WTC11 (cell line): ENCODE measurements at regions not wholly inside any gene's neighbourhood (a gene's known extent, or its start where the extent isn't known, plus 50 kb on each side); places are given as distances from the start of the nearest gene placed in this dataset.

ENCODE experiments used
- ATAC-seq: fragments of 200-7000 bp; cut with Tn5 transposase; 2 replicates; pipeline ENCODE4 v1.10.0; 2021; ENCODE audit warnings: mild to moderate bottlenecking, moderate library complexity
- CTCF ChIA-PET: fragments of 300-600 bp; sonication (Branson Sonifier 250); formaldehyde crosslinking; loops from one replicate; lab custom pipeline; 2021; ENCODE audit warnings: antibody characterized with exemption; lab: Charles Lee
- POLR2A ChIA-PET: fragments of 350-600 bp; sonication (Branson Sonifier 250); formaldehyde crosslinking; loops from one replicate; lab custom pipeline; 2021; ENCODE audit warnings: antibody characterized with exemption; lab: Charles Lee
- DNase-seq: peaks from one replicate; pipeline ENCODE4 v3.0.0; 2021; ENCODE audit warnings: low spot score
- H3K27ac Mint-ChIP-seq: 2 replicates; pipeline ENCODE4 v1.8.0; 2021; ENCODE audit warnings: mixed read lengths
- H3K27me3 Mint-ChIP-seq: 2 replicates; pipeline ENCODE4 v1.8.0; 2021; ENCODE audit warnings: low read depth, mild to moderate bottlenecking, moderate library complexity, mixed read lengths
- H3K36me3 Mint-ChIP-seq: 2 replicates; pipeline ENCODE4 v1.8.0; 2021; ENCODE audit warnings: mixed read lengths
- H3K4me1 Mint-ChIP-seq: 2 replicates; pipeline ENCODE4 v1.8.0; 2022; ENCODE audit warnings: mixed read lengths
- H3K4me3 Mint-ChIP-seq: 2 replicates; pipeline ENCODE4 v1.8.0; 2021; ENCODE audit warnings: mild to moderate bottlenecking, moderate library complexity, mixed read lengths
- H3K9me3 Mint-ChIP-seq: 2 replicates; pipeline ENCODE4 v1.8.0; 2021; ENCODE audit warnings: mixed read lengths
- CREB1 ChIP-seq: sonication (generic); formaldehyde crosslinking; IDR thresholded peaks from 2 replicates; pipeline ENCODE4 v1.8.0; 2023; ENCODE audit warnings: mild to moderate bottlenecking, missing genetic modification reagents
- ELF4 ChIP-seq: sonication (generic); formaldehyde crosslinking; IDR thresholded peaks from 2 replicates; pipeline ENCODE4 v1.8.1; 2022; ENCODE audit warnings: low read depth, mild to moderate bottlenecking, moderate library complexity, missing genetic modification reagents
- HMGA2 ChIP-seq: fragments of 250-450 bp; sonication (Bioruptor Pico); IDR thresholded peaks from 2 replicates; pipeline ENCODE4 v1.4.0; 2021; ENCODE audit warnings: mild to moderate bottlenecking, moderate library complexity
- HMGXB4 ChIP-seq: sonication (generic); formaldehyde crosslinking; IDR thresholded peaks from 2 replicates; pipeline ENCODE4 v1.8.1; 2023; ENCODE audit warnings: mild to moderate bottlenecking, moderate library complexity, missing genetic modification reagents
- JAZF1 ChIP-seq: fragments of 250-450 bp; sonication (Bioruptor Pico); IDR thresholded peaks from 2 replicates; pipeline ENCODE4 v1.9.0; 2021; ENCODE audit warnings: moderate library complexity, mild to moderate bottlenecking, inconsistent platforms
- MAX ChIP-seq: sonication (generic); formaldehyde crosslinking; IDR thresholded peaks from 2 replicates; pipeline ENCODE4 v1.8.0; 2022; ENCODE audit warnings: mild to moderate bottlenecking, missing genetic modification reagents
- NR3C1 ChIP-seq: sonication (generic); formaldehyde crosslinking; conservative IDR thresholded peaks from 2 replicates; pipeline ENCODE4 v1.8.1; 2023; ENCODE audit warnings: low read depth, mild to moderate bottlenecking, missing genetic modification reagents
- RELA ChIP-seq: sonication (generic); formaldehyde crosslinking; IDR thresholded peaks from 2 replicates; pipeline ENCODE4 v1.8.1; 2022; ENCODE audit warnings: missing genetic modification reagents, mild to moderate bottlenecking, borderline replicate concordance
- SOX15 ChIP-seq: fragments of 250-450 bp; sonication (Bioruptor Pico); IDR thresholded peaks from 2 replicates; pipeline ENCODE4 v1.9.0; 2021; ENCODE audit warnings: mild to moderate bottlenecking
- TCF7 ChIP-seq: sonication (generic); formaldehyde crosslinking; IDR thresholded peaks from 2 replicates; pipeline ENCODE4 v1.8.0; 2022; ENCODE audit warnings: mild to moderate bottlenecking, low read depth, missing genetic modification reagents, moderate library complexity
- ZNF121 ChIP-seq: sonication (generic); formaldehyde crosslinking; IDR thresholded peaks from 2 replicates; pipeline ENCODE4 v1.8.0; 2023; ENCODE audit warnings: missing genetic modification reagents
- ZNF416 ChIP-seq: fragments of 250-450 bp; sonication (Bioruptor Pico); IDR thresholded peaks from 2 replicates; pipeline ENCODE4 v1.9.0; 2021; ENCODE audit warnings: mild to moderate bottlenecking, inconsistent platforms
- ZNF671 ChIP-seq: fragments of 250-450 bp; sonication (Bioruptor Pico); IDR thresholded peaks from 2 replicates; pipeline ENCODE4 v1.8.0; 2021; ENCODE audit warnings: mild to moderate bottlenecking
- ZSCAN18 ChIP-seq: fragments of 250-450 bp; sonication (Bioruptor Pico); IDR thresholded peaks from 2 replicates; pipeline ENCODE4 v2.1.2; 2022; ENCODE audit warnings: mild to moderate bottlenecking, moderate library complexity
- TF ChIP-seq, protein P1 (sequence below): sonication (generic); formaldehyde crosslinking; IDR thresholded peaks from 2 replicates; pipeline ENCODE4 v1.8.0; 2022; ENCODE audit warnings: missing genetic modification reagents
- TF ChIP-seq, protein P2 (sequence below): sonication (generic); formaldehyde crosslinking; IDR thresholded peaks from 2 replicates; pipeline ENCODE4 v1.8.0; 2022; ENCODE audit warnings: mild to moderate bottlenecking, missing genetic modification reagents
- TF ChIP-seq, protein P3 (sequence below): sonication (generic); formaldehyde crosslinking; IDR thresholded peaks from 2 replicates; pipeline ENCODE4 v1.8.1; 2022; ENCODE audit warnings: low read depth, mild to moderate bottlenecking, moderate library complexity, missing genetic modification reagents, borderline replicate concordance
- TF ChIP-seq, protein P4 (sequence below): sonication (generic); formaldehyde crosslinking; IDR thresholded peaks from 2 replicates; pipeline ENCODE4 v1.8.0; 2023; ENCODE audit warnings: missing genetic modification reagents
- TF ChIP-seq, protein P5 (sequence below): sonication (generic); formaldehyde crosslinking; IDR thresholded peaks from 2 replicates; pipeline ENCODE4 v1.8.1; 2023; ENCODE audit warnings: mild to moderate bottlenecking, missing genetic modification reagents, moderate library complexity
- TF ChIP-seq, protein P6 (sequence below): sonication (generic); formaldehyde crosslinking; conservative IDR thresholded peaks from 2 replicates; pipeline ENCODE4 v1.8.1; 2023; ENCODE audit warnings: mild to moderate bottlenecking, low read depth, missing genetic modification reagents, moderate library complexity

- TF ChIP-seq, protein P1, sequence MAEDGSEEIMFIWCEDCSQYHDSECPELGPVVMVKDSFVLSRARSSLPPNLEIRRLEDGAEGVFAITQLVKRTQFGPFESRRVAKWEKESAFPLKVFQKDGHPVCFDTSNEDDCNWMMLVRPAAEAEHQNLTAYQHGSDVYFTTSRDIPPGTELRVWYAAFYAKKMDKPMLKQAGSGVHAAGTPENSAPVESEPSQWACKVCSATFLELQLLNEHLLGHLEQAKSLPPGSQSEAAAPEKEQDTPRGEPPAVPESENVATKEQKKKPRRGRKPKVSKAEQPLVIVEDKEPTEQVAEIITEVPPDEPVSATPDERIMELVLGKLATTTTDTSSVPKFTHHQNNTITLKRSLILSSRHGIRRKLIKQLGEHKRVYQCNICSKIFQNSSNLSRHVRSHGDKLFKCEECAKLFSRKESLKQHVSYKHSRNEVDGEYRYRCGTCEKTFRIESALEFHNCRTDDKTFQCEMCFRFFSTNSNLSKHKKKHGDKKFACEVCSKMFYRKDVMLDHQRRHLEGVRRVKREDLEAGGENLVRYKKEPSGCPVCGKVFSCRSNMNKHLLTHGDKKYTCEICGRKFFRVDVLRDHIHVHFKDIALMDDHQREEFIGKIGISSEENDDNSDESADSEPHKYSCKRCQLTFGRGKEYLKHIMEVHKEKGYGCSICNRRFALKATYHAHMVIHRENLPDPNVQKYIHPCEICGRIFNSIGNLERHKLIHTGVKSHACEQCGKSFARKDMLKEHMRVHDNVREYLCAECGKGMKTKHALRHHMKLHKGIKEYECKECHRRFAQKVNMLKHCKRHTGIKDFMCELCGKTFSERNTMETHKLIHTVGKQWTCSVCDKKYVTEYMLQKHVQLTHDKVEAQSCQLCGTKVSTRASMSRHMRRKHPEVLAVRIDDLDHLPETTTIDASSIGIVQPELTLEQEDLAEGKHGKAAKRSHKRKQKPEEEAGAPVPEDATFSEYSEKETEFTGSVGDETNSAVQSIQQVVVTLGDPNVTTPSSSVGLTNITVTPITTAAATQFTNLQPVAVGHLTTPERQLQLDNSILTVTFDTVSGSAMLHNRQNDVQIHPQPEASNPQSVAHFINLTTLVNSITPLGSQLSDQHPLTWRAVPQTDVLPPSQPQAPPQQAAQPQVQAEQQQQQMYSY (CRISPR knock-in tag), result no peak
- no peak for TF ChIP-seq ZNF671 (CRISPR knock-in tag)
Measured at GRCh38 chr10:43879162-43879561, 230.5 kb upstream of the ZNF32 start (continued).

GRCh38 chr10:43878386-43878785 lies 229.7 kb upstream of the ZNF32 start:
- Mint-ChIP-seq H3K4me1 (peaks cover 10% of the 10 kb centered on the region), H3K27me3 (no peaks in the 10 kb centered on the region), H3K4me3 (no peak overlapping the region), H3K9me3 (no peaks in the 10 kb centered on the region), H3K36me3 (no peaks in the 10 kb centered on the region), H3K27ac (no peak overlapping the region)
- DNase-seq (no peak), ATAC-seq (no peak)
- POLR2A ChIA-PET, result no interaction called here
- CTCF ChIA-PET, result no interaction called here
- TF ChIP-seq, protein P2, sequence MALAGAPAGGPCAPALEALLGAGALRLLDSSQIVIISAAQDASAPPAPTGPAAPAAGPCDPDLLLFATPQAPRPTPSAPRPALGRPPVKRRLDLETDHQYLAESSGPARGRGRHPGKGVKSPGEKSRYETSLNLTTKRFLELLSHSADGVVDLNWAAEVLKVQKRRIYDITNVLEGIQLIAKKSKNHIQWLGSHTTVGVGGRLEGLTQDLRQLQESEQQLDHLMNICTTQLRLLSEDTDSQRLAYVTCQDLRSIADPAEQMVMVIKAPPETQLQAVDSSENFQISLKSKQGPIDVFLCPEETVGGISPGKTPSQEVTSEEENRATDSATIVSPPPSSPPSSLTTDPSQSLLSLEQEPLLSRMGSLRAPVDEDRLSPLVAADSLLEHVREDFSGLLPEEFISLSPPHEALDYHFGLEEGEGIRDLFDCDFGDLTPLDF (CRISPR knock-in tag), result no peak
- TF ChIP-seq MAX (CRISPR knock-in tag) (no peak), ELF4 (CRISPR knock-in tag) (no peak), RELA (CRISPR knock-in tag) (no peak), ZSCAN18 (CRISPR knock-in tag) (no peak), CREB1 (CRISPR knock-in tag) (no peak), ZNF416 (no peak), TCF7 (CRISPR knock-in tag) (no peak), HMGA2 (CRISPR knock-in tag) (no peak), NR3C1 (CRISPR knock-in tag) (no peak), ZNF121 (CRISPR knock-in tag) (no peak), SOX15 (CRISPR knock-in tag) (no peak), JAZF1 (CRISPR knock-in tag) (no peak), HMGXB4 (CRISPR knock-in tag) (no peak)
- TF ChIP-seq, protein P3, sequence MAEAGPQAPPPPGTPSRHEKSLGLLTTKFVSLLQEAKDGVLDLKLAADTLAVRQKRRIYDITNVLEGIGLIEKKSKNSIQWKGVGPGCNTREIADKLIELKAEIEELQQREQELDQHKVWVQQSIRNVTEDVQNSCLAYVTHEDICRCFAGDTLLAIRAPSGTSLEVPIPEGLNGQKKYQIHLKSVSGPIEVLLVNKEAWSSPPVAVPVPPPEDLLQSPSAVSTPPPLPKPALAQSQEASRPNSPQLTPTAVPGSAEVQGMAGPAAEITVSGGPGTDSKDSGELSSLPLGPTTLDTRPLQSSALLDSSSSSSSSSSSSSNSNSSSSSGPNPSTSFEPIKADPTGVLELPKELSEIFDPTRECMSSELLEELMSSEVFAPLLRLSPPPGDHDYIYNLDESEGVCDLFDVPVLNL (CRISPR knock-in tag), result no peak
- TF ChIP-seq, protein P4, sequence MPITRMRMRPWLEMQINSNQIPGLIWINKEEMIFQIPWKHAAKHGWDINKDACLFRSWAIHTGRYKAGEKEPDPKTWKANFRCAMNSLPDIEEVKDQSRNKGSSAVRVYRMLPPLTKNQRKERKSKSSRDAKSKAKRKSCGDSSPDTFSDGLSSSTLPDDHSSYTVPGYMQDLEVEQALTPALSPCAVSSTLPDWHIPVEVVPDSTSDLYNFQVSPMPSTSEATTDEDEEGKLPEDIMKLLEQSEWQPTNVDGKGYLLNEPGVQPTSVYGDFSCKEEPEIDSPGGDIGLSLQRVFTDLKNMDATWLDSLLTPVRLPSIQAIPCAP (CRISPR knock-in tag), result no peak
- TF ChIP-seq, protein P5, sequence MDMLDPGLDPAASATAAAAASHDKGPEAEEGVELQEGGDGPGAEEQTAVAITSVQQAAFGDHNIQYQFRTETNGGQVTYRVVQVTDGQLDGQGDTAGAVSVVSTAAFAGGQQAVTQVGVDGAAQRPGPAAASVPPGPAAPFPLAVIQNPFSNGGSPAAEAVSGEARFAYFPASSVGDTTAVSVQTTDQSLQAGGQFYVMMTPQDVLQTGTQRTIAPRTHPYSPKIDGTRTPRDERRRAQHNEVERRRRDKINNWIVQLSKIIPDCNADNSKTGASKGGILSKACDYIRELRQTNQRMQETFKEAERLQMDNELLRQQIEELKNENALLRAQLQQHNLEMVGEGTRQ (CRISPR knock-in tag), result no peak
- TF ChIP-seq, protein P6, sequence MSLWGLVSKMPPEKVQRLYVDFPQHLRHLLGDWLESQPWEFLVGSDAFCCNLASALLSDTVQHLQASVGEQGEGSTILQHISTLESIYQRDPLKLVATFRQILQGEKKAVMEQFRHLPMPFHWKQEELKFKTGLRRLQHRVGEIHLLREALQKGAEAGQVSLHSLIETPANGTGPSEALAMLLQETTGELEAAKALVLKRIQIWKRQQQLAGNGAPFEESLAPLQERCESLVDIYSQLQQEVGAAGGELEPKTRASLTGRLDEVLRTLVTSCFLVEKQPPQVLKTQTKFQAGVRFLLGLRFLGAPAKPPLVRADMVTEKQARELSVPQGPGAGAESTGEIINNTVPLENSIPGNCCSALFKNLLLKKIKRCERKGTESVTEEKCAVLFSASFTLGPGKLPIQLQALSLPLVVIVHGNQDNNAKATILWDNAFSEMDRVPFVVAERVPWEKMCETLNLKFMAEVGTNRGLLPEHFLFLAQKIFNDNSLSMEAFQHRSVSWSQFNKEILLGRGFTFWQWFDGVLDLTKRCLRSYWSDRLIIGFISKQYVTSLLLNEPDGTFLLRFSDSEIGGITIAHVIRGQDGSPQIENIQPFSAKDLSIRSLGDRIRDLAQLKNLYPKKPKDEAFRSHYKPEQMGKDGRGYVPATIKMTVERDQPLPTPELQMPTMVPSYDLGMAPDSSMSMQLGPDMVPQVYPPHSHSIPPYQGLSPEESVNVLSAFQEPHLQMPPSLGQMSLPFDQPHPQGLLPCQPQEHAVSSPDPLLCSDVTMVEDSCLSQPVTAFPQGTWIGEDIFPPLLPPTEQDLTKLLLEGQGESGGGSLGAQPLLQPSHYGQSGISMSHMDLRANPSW (CRISPR knock-in tag), result no peak
